SK-N-SH treated with all-trans-retinoic acid at 6 μM for 48 hours (cell line): ENCODE measurements at regions not wholly inside any gene's neighbourhood (a gene's known extent, or its start where the extent isn't known, plus 50 kb on each side); places are given as distances from the start of the nearest gene placed in this dataset.

Experiments used
- ATAC-seq: fragments of 200-7000 bp; cut with Tn5 transposase; 3 replicates; pipeline ENCODE4 v1.9.1; 2020; ENCODE audit warnings: mild to moderate bottlenecking, moderate library complexity
- ARNTL ChIP-seq: fragments of 450-650 bp; formaldehyde crosslinking; IDR thresholded peaks from 2 replicates; pipeline ENCODE4 v1.5.0; 2020; ENCODE audit warnings: low read depth, mild to moderate bottlenecking, moderate library complexity, borderline replicate concordance
- BACH2 ChIP-seq: fragments of 250-450 bp; sonication (Bioruptor Pico); IDR thresholded peaks from 2 replicates; pipeline ENCODE4 v1.9.0; 2021; ENCODE audit warnings: mild to moderate bottlenecking, borderline replicate concordance
- CREB5 ChIP-seq: fragments of 250-450 bp; sonication (Bioruptor Pico); IDR thresholded peaks from 2 replicates; pipeline ENCODE4 v1.5.1; 2020; ENCODE audit warnings: low read depth, mild to moderate bottlenecking, moderate library complexity
- CSDC2 ChIP-seq: fragments of 250-450 bp; sonication (Bioruptor Pico); IDR thresholded peaks from 2 replicates; pipeline ENCODE4 v1.5.0; 2020; ENCODE audit warnings: mild to moderate bottlenecking, moderate library complexity
- CSRNP3 ChIP-seq: fragments of 250-450 bp; sonication (Bioruptor Pico); IDR thresholded peaks from 2 replicates; pipeline ENCODE4 v1.5.1; 2021; ENCODE audit warnings: mild to moderate bottlenecking, moderate library complexity
- ESRRG ChIP-seq: fragments of 250-450 bp; sonication (Bioruptor Pico); IDR thresholded peaks from 2 replicates; pipeline ENCODE4 v1.6.1; 2021; ENCODE audit warnings: mild to moderate bottlenecking
- GLIS3 ChIP-seq: fragments of 250-450 bp; sonication (Bioruptor Pico); IDR thresholded peaks from 2 replicates; pipeline ENCODE4 v1.5.0; 2020; ENCODE audit warnings: mild to moderate bottlenecking, moderate library complexity
- ISL1 ChIP-seq: fragments of 250-450 bp; sonication (Bioruptor Pico); IDR thresholded peaks from 2 replicates; pipeline ENCODE4 v2.1.2; 2022; ENCODE audit warnings: mild to moderate bottlenecking, moderate library complexity
- OSR1 ChIP-seq: fragments of 250-450 bp; sonication (Bioruptor Pico); IDR thresholded peaks from 2 replicates; pipeline ENCODE4 v1.8.0; 2022; ENCODE audit warnings: moderate library complexity, mild to moderate bottlenecking, inconsistent platforms
- PATZ1 ChIP-seq: fragments of 250-450 bp; sonication (Bioruptor Pico); IDR thresholded peaks from 2 replicates; pipeline ENCODE4 v1.8.0; 2020; ENCODE audit warnings: mild to moderate bottlenecking, moderate library complexity, borderline replicate concordance
- PPARA ChIP-seq: fragments of 250-450 bp; sonication (Bioruptor Pico); IDR thresholded peaks from 2 replicates; pipeline ENCODE4 v1.5.0; 2020; ENCODE audit warnings: mild to moderate bottlenecking, borderline replicate concordance
- RARB ChIP-seq: fragments of 250-450 bp; sonication (Bioruptor Pico); IDR thresholded peaks from 2 replicates; pipeline ENCODE4 v1.8.0; 2021; ENCODE audit warnings: mild to moderate bottlenecking, moderate library complexity
- TCF4 ChIP-seq: fragments of 250-450 bp; sonication (Bioruptor Pico); IDR thresholded peaks from 2 replicates; pipeline ENCODE4 v1.8.0; 2021; ENCODE audit warnings: mild to moderate bottlenecking, moderate library complexity, borderline replicate concordance
- TOX ChIP-seq: fragments of 250-450 bp; sonication (Bioruptor Pico); IDR thresholded peaks from 2 replicates; pipeline ENCODE4 v1.8.0; 2021; ENCODE audit warnings: mild to moderate bottlenecking, moderate library complexity, borderline replicate concordance
- TSHZ2 ChIP-seq: fragments of 250-450 bp; sonication (Bioruptor Pico); IDR thresholded peaks from 2 replicates; pipeline ENCODE4 v1.5.0; 2020; ENCODE audit warnings: mild to moderate bottlenecking, moderate library complexity
- ZC3H10 ChIP-seq: fragments of 250-450 bp; sonication (Bioruptor Pico); IDR thresholded peaks from 2 replicates; pipeline ENCODE4 v1.5.1; 2021; ENCODE audit warnings: mild to moderate bottlenecking, moderate library complexity
- ZFP3 ChIP-seq: fragments of 250-450 bp; sonication (Bioruptor Pico); IDR thresholded peaks from 2 replicates; pipeline ENCODE4 v1.5.0; 2020; ENCODE audit warnings: mild to moderate bottlenecking, moderate library complexity
- ZFP30 ChIP-seq: fragments of 450-650 bp; formaldehyde crosslinking; IDR thresholded peaks from 2 replicates; pipeline ENCODE4 v1.5.0; 2022; ENCODE audit warnings: mild to moderate bottlenecking, moderate library complexity
- ZNF565 ChIP-seq: fragments of 450-650 bp; formaldehyde crosslinking; conservative IDR thresholded peaks from 2 replicates; pipeline ENCODE4 v1.5.0; 2020; ENCODE audit warnings: low read depth, mild to moderate bottlenecking, moderate library complexity
- ZNF70 ChIP-seq: fragments of 450-650 bp; formaldehyde crosslinking; IDR thresholded peaks from 2 replicates; pipeline ENCODE4 v1.5.0; 2020; ENCODE audit warnings: mild to moderate bottlenecking, moderate library complexity
- ZNF8 ChIP-seq: fragments of 450-650 bp; formaldehyde crosslinking; IDR thresholded peaks from 2 replicates; pipeline ENCODE4 v1.5.0; 2020; ENCODE audit warnings: mild to moderate bottlenecking, moderate library complexity
- TF ChIP-seq, protein P1 (sequence below): fragments of 250-450 bp; sonication (Bioruptor Pico); IDR thresholded peaks from 2 replicates; pipeline ENCODE4 v1.8.0; 2021; ENCODE audit warnings: low read depth, mild to moderate bottlenecking, moderate library complexity, borderline replicate concordance

DNA sequence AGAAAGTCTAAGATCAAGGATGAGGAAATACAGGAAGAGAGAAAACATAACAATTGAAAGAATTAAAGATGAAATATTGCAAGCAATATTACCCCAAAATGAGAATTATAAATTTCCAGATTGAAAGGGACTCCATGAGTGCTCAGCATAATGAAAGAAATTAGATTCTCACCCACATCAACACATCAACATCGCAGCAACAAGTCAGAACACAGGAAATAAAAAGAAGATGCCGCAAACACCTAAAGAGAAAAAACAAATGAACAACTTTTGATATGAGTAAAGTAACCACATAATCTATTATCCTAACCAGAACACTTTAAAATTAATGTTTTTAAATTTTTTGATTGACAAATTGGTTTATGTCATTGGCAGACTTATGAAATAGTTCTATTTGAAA lies 318.3 kb upstream of the PTGER4 start (continued):
- no peak for TF ChIP-seq TSHZ2 (CRISPR knock-in tag)
- TF ChIP-seq TOX (CRISPR knock-in tag), result no peak

DNA sequence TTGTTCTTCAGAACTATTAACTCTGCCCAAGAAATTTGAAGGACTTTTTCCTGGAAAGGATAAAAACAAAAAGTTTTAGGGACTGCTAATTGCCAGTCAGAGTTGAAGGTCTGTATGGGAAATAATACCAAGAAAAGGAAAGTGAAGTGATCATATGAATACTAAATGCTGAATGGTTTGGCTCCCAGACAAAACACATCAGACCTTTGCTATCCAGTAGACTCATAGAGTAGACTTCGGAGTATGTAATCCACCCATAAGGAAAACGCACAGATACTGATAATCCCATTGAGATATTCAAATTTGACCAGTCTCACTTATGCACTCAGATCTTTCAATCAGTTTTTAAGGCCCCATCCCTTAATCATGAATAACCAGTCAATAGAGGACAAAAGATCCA lies 319.0 kb upstream of the PTGER4 start:
- no peak for ATAC-seq

GRCh38 chr5:40359832-40360231 lies 319.9 kb upstream of the PTGER4 start:
- no peak for TF ChIP-seq ARNTL
- no peak for TF ChIP-seq RARB (CRISPR knock-in tag)
- TF ChIP-seq ZC3H10 (CRISPR knock-in tag), result no peak
- no peak for ATAC-seq

More for the DNA sequence above, 319.0 kb upstream of the PTGER4 start:
- no peak for TF ChIP-seq ZNF70 (CRISPR knock-in tag)
- no peak for TF ChIP-seq ESRRG
- TF ChIP-seq ISL1 (CRISPR knock-in tag), result no peak
- TF ChIP-seq OSR1 (CRISPR knock-in tag), result no peak
- no peak for TF ChIP-seq ZC3H10 (CRISPR knock-in tag)
- TF ChIP-seq ZFP30, result no peak
- TF ChIP-seq CSRNP3, result no peak
- TF ChIP-seq PPARA (CRISPR knock-in tag), result no peak
- no peak for TF ChIP-seq TSHZ2 (CRISPR knock-in tag)

GRCh38 chr5:40359093-40359492 lies 320.6 kb upstream of the PTGER4 start:
- TF ChIP-seq, protein P1, sequence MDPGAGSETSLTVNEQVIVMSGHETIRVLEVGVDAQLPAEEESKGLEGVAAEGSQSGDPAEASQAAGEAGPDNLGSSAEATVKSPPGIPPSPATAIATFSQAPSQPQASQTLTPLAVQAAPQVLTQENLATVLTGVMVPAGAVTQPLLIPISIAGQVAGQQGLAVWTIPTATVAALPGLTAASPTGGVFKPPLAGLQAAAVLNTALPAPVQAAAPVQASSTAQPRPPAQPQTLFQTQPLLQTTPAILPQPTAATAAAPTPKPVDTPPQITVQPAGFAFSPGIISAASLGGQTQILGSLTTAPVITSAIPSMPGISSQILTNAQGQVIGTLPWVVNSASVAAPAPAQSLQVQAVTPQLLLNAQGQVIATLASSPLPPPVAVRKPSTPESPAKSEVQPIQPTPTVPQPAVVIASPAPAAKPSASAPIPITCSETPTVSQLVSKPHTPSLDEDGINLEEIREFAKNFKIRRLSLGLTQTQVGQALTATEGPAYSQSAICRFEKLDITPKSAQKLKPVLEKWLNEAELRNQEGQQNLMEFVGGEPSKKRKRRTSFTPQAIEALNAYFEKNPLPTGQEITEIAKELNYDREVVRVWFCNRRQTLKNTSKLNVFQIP, result no peak
- TF ChIP-seq ISL1 (CRISPR knock-in tag) (no peak), BACH2 (no peak), CSDC2 (CRISPR knock-in tag) (no peak), RARB (CRISPR knock-in tag) (no peak), GLIS3 (no peak), ZFP3 (CRISPR knock-in tag) (no peak), PPARA (CRISPR knock-in tag) (no peak), TCF4 (CRISPR knock-in tag) (no peak), ZFP30 (no peak), ZNF565 (CRISPR knock-in tag) (no peak), TOX (CRISPR knock-in tag) (no peak), ZC3H10 (CRISPR knock-in tag) (no peak), CREB5 (CRISPR knock-in tag) (no peak), ZNF70 (CRISPR knock-in tag) (no peak), ZNF8 (no peak), PATZ1 (CRISPR knock-in tag) (no peak), ESRRG (no peak), OSR1 (CRISPR knock-in tag) (no peak), CSRNP3 (no peak)

More at GRCh38 chr5:40359093-40359492, 320.6 kb upstream of the PTGER4 start:
- no peak for ATAC-seq
